ENCODE measurements at regions not wholly inside any gene's neighbourhood (a gene's known extent, or its start where the extent isn't known, plus 50 kb on each side); places are given as distances from the start of the nearest gene placed in this dataset.

DNA sequence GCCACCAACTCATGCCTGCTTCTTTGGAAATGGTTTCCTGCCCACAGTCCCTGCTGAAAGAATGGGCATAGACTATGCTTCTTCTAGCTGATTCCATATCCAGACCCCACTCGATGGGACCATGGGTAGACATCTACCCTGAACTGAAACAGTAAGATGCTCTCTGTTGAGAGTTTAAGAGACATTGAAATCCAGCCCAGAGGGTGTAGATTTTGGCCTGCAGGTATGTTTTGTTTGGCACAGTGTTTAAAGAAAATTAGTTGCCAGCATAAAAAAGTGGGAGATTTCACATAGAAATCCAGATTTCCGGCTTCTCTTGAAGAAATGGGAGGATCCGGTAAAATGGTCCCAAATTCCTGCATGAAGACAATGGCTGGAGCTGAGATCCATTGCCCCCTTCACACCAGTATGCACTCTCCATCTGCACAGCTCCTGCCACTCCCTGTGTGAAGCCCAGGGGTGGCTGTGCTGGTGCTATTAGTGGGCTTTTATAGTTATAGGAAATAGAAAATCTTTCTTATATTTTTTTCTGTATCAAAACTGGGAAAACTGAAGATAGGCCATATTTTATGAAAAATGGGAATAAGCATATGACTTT is 218.1 kb downstream of the PTEN start:
- TF ChIP-seq HMGA2 (CRISPR knock-in tag; IDR thresholded peaks at IDR 0.05) (no peak), TCF7 (CRISPR knock-in tag; IDR thresholded peaks at IDR 0.05; ENCODE audit: low read depth) (no peak), GRHL2 (CRISPR knock-in tag; IDR thresholded peaks at IDR 0.05; ENCODE audit: insufficient replicate concordance, severe bottlenecking) (no peak), FOXP4 (CRISPR knock-in tag; IDR thresholded peaks at IDR 0.05) (no peak), OVOL2 (CRISPR knock-in tag; IDR thresholded peaks at IDR 0.05; ENCODE audit: borderline replicate concordance) (no peak), ELF4 (CRISPR knock-in tag; IDR thresholded peaks at IDR 0.05; ENCODE audit: low read depth) (no peak), STAT6 (CRISPR knock-in tag; conservative IDR thresholded peaks at IDR 0.05; ENCODE audit: low read depth) (no peak), NR2C2 (CRISPR knock-in tag; IDR thresholded peaks at IDR 0.05) (no peak), ZNF423 (CRISPR knock-in tag; IDR thresholded peaks at IDR 0.05) (no peak), NFE2L1 (CRISPR knock-in tag; IDR thresholded peaks at IDR 0.05) (no peak), TP53 (CRISPR knock-in tag; IDR thresholded peaks at IDR 0.05) (no peak), ZNF219 (CRISPR knock-in tag; IDR thresholded peaks at IDR 0.05; ENCODE audit: borderline replicate concordance) (no peak), TEAD1 (CRISPR knock-in tag; IDR thresholded peaks at IDR 0.05) (no peak)
- TF ChIP-seq, protein P1, sequence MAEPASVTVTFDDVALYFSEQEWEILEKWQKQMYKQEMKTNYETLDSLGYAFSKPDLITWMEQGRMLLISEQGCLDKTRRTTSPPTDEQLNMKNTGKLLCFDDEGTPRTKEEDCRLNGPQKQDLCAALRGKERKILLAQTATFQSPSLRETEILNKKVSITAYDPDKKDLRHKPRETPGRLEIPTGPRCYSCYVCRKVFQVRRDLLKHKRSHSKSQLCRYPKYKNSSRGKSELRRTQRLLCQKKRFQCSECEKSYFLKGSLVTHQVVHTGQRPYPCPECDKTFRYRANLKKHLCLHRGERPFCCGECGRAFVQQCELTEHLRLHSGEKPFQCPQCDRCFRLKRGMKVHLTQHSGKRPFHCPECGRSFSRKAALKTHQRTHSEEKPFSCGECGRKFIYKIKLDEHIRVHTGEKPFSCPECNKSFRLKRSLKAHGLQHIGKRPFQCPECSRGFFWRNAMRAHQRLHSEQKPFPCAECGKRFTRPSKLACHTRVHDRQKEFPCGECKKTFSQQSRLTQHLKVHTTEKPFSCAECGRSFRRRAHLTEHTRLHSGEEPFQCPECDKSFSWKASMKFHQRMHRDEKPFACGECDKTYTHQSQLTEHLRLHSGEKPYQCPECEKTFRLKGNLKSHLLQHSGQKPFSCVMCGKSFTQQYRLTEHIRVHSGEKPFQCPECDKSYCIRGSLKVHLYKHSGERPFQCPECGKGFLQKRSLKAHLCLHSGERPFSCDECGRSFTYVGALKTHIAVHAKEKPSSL (CRISPR knock-in tag; conservative IDR thresholded peaks at IDR 0.05), result no peak
- TF ChIP-seq, protein P2, sequence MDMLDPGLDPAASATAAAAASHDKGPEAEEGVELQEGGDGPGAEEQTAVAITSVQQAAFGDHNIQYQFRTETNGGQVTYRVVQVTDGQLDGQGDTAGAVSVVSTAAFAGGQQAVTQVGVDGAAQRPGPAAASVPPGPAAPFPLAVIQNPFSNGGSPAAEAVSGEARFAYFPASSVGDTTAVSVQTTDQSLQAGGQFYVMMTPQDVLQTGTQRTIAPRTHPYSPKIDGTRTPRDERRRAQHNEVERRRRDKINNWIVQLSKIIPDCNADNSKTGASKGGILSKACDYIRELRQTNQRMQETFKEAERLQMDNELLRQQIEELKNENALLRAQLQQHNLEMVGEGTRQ (CRISPR knock-in tag; IDR thresholded peaks at IDR 0.05), result no peak
- TF ChIP-seq, protein P3, sequence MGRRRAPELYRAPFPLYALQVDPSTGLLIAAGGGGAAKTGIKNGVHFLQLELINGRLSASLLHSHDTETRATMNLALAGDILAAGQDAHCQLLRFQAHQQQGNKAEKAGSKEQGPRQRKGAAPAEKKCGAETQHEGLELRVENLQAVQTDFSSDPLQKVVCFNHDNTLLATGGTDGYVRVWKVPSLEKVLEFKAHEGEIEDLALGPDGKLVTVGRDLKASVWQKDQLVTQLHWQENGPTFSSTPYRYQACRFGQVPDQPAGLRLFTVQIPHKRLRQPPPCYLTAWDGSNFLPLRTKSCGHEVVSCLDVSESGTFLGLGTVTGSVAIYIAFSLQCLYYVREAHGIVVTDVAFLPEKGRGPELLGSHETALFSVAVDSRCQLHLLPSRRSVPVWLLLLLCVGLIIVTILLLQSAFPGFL (CRISPR knock-in tag; IDR thresholded peaks at IDR 0.05; ENCODE audit: borderline replicate concordance), result no peak
- TF ChIP-seq, protein P4, sequence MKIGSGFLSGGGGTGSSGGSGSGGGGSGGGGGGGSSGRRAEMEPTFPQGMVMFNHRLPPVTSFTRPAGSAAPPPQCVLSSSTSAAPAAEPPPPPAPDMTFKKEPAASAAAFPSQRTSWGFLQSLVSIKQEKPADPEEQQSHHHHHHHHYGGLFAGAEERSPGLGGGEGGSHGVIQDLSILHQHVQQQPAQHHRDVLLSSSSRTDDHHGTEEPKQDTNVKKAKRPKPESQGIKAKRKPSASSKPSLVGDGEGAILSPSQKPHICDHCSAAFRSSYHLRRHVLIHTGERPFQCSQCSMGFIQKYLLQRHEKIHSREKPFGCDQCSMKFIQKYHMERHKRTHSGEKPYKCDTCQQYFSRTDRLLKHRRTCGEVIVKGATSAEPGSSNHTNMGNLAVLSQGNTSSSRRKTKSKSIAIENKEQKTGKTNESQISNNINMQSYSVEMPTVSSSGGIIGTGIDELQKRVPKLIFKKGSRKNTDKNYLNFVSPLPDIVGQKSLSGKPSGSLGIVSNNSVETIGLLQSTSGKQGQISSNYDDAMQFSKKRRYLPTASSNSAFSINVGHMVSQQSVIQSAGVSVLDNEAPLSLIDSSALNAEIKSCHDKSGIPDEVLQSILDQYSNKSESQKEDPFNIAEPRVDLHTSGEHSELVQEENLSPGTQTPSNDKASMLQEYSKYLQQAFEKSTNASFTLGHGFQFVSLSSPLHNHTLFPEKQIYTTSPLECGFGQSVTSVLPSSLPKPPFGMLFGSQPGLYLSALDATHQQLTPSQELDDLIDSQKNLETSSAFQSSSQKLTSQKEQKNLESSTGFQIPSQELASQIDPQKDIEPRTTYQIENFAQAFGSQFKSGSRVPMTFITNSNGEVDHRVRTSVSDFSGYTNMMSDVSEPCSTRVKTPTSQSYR (CRISPR knock-in tag; IDR thresholded peaks at IDR 0.05), result no peak
- no peak for DNase-seq (ENCODE audit: low spot score)
- H3K9me3 Mint-ChIP-seq, result no peaks in the 10 kb centered on the region
- H3K27ac Mint-ChIP-seq, result no peak overlapping the region
- no peaks in the 10 kb centered on the region for H3K27me3 Mint-ChIP-seq (ENCODE audit: low read depth)
- peak; percentile 39 for ATAC-seq
- POLR2A ChIA-PET, result no interaction called here
- CTCF ChIA-PET, result interaction anchor here (0.6 to 0.8 kb wide), 2 partner anchors 27 to 237 kb away, joined by 3 read pairs; no protein-coding TSS in a partner anchor
- H3K4me3 Mint-ChIP-seq, result no peak overlapping the region
- peaks cover 16% of the 10 kb centered on the region for H3K4me1 Mint-ChIP-seq
- H3K36me3 Mint-ChIP-seq, result no peaks in the 10 kb centered on the region
